Gastroesophageal sphincter (tissue), 3 donors: ENCODE measurements at regions not wholly inside any gene's neighbourhood (a gene's known extent, or its start where the extent isn't known, plus 50 kb on each side); places are given as distances from the start of the nearest gene placed in this dataset.

ENCODE experiments used
- CTCF ChIP-seq, 4 experiments: fragments of 200-600 bp in 2 of 4; fragments of 450-650 bp in 2 of 4; sonication (generic) in 1 of 4; IDR thresholded peaks; one replicate each; pipeline ENCODE4 v1.5.1; 2017 to 2019; ENCODE audit warnings: antibody characterized with exemption in 4 of 4, mild to moderate bottlenecking in 2 of 4, moderate library complexity in 2 of 4
- EP300 ChIP-seq: sonication (generic); formaldehyde crosslinking; IDR thresholded peaks from one replicate; pipeline ENCODE4 v1.6.1; 2017; ENCODE audit warnings: antibody characterized with exemption, mild to moderate bottlenecking
- POLR2A ChIP-seq, 2 donors: fragments of 450-650 bp; IDR thresholded peaks; one replicate each; pipeline ENCODE4 v1.6.1; 2017; ENCODE audit warnings: antibody characterized with exemption in 2 of 2, mild to moderate bottlenecking in 2 of 2, moderate library complexity in 1 of 2
- POLR2AphosphoS5 ChIP-seq: sonication (generic); formaldehyde crosslinking; IDR thresholded peaks from one replicate; pipeline ENCODE4 v1.6.1; 2017; ENCODE audit warnings: antibody characterized with exemption

GRCh38 chr5:111869681-111870080 lies 112.7 kb upstream of the NREP start:
- no peak for TF ChIP-seq CTCF (IDR thresholded peaks at IDR 0.05)
- TF ChIP-seq POLR2AphosphoS5 = no peak
- no peak for TF ChIP-seq POLR2A (IDR thresholded peaks at IDR 0.05)
- no peak for TF ChIP-seq EP300
